HG03432 (cell line): ENCODE measurements at regions not wholly inside any gene's neighbourhood (a gene's known extent, or its start where the extent isn't known, plus 50 kb on each side); places are given as distances from the start of the nearest gene placed in this dataset.
"Not testable (repeated sequence)": the region's sequence is repeated elsewhere in the genome, so short reads cannot be mapped to it uniquely, and the experiment has no call there.

ENCODE experiments used
- ATAC-seq: cut with Tn5 transposase; IDR thresholded peaks from one replicate; pipeline ENCODE4 v1.9.1; 2021; ENCODE audit warnings: mild to moderate bottlenecking, moderate library complexity; ENCODE audit not compliant: unreplicated experiment

- ATAC-seq: no peak
Observed at GRCh38 chr1:60571811-60572210, 498.2 kb upstream of the C1orf87 start.

DNA sequence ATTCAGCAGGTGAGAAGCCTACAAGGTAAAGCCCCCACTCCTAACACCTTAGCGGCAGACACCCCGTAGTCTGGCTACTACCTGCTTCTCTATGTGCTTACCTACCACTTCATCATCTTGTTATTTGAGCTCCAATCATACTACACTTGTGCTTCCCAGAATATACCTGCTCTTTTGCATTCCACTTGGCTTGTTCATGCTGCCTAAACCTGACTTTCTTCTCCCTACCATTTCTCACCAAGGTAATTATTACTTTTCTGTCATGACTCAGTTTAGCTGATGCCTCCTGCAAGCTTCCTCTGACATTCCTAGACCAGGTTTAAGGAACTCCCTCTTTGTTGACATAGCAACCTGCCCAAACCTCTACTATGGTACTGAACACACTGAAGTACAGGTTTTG, 495.6 kb upstream of the C1orf87 start:
- ATAC-seq: no peak

DNA sequence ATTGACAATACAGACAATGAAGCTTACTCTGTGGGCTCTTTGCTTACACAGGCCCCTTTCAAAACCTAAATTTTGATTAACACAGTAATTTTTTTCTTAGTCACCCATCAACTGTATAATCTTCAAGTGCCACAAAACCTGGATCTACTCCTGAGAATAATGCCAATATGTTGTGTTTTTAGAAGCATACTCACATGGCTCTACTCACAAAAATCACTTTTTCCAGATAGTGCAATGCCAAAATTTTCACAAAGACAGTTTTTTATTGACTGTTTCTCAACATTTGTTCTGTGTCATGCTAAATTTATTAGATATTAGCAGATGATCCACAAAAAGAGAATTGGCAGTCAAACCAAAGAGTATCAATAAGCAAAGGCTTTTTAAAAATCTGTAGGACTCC, 493.7 kb upstream of the C1orf87 start:
- ATAC-seq: no peak

- ATAC-seq: no peak
Observed at GRCh38 chr1:60564916-60565750, 491.6 kb upstream of the C1orf87 start.

DNA sequence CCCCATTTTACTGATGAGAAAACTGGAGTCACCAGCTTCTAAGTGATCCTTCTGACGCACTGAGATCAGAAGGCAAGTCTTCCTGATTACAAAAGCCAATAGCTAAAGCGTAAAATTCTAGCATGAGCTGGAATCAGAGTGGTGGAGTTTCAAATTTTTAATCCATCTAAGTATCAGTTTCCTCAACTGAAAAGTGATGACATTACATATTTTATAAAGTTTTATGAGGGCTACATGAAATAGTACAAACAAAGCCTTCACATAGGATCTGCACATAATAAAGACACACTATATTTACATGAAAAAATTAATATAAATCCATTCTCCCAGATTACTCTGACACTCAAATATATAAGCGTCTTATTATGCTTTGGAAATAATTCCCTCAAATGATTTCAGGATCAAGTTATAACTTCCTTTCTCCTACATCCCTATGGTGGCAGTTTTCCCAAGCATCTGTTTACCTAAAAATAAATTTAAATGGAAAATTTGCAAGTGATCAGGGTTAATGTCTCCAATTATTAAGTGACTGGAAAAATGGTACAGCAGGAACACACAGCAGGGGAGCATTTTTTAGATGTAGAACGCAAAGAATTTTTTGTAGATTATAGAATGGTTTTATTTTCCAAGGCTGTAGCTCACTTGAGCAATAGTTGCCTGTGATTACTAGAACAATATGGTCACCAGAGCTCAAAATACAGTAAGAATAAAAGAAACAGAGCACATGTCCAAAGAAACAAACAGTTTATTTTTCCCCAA, 490.4 kb upstream of the C1orf87 start:
- ATAC-seq: no peak

- no peak for ATAC-seq
Observed at GRCh38 chr1:60562740-60563139, 489.2 kb upstream of the C1orf87 start.

GRCh38 chr1:60560701-60561100, 487.1 kb upstream of the C1orf87 start:
- no peak for ATAC-seq

DNA sequence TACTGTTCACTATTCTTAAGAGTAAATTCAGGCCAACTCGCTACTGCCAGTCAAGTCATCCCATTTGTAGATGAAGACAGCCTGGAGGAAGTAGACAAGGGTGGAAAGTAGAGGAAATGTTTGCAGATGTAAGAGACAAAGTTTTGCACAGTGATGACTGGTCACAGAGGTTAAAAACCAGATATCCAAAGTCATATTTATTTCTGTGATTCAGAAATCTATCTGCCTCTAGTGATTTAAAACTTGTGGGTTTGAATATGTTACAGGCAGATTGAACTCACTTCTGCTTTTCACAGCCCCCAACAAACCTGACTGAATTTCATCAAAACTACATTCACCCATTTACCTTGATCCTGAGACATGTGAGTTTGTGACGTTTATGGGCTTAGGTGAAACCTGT, 484.7 kb upstream of the C1orf87 start:
- no peak for ATAC-seq

- ATAC-seq: no peak
Observed at GRCh38 chr1:60553730-60554129, 480.2 kb upstream of the C1orf87 start.

DNA sequence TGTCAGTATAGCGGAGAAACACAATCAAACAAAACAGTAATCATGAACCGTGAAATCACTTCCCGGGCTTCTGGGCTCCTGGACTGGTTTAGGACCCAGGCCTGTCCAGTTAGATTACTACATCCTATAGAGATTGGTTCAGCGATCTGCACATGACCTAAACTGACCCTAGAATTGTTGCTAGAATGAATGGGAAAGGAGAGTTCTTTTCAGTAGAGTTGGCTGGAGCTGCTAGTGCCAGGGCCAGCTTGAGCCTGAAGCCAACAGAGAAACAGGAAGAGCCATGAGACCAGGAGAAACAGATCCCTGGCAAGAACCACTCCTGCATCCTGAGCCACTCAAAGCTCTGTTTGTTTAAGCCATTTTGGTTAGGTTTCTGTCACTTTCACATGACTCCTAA, 474.3 kb upstream of the C1orf87 start:
- no peak for ATAC-seq

DNA sequence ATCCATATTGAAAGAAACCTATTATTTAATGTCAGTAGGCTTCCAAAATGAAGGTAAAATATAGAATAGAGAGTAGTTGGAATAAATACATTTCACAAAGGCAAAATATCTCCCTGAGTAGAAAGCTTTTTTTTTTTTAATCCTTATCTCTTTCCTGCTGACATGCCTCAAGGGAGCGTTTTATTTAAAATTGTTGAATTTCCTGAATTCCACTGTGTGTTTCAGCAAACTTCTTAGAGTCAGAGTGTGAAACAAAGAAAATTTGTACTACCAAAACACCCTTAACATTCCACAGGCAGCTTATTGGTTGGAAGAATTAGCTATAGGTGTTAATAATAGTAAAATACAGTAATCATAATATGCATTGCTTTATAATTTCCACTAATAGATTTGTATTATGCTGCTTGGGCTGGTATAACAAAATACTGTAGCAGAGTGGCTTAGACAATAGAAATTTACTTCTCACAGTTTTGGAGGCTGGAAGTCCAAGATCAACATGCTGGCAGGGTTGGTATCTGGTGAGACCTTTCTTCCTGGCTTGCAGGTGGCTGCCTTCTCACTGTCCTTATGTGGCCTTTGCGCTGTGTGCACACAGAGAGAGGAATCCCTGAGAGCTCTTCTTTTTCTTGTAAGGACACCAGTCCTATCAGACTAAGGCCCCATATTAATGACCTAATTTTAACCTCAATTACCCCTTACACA, 468.4 kb upstream of the C1orf87 start:
- no peak for ATAC-seq

- ATAC-seq: no peak
Observed at GRCh38 chr1:60540141-60540540, 466.6 kb upstream of the C1orf87 start.

DNA sequence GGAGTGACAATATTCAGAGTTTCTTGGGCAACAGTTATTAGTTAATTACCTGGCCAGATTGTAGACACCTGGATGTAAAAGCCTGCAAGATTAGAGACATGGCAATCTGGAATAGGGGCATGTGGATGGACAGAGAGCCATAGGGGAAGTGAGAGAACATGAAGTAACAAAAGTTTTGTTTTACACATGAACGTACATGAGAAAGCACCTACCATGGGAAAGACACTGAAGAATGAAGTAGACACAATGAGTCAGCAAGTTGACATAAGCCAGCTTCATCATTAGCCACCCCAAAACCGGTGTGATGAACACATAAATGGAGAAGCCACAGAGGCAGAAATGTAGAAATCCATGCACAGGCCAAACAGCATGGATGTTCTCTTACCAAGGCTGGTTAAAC, 462.1 kb upstream of the C1orf87 start:
- no peak for ATAC-seq

- no peak for ATAC-seq
Observed at GRCh38 chr1:60527567-60527966, 454.0 kb upstream of the C1orf87 start.

DNA sequence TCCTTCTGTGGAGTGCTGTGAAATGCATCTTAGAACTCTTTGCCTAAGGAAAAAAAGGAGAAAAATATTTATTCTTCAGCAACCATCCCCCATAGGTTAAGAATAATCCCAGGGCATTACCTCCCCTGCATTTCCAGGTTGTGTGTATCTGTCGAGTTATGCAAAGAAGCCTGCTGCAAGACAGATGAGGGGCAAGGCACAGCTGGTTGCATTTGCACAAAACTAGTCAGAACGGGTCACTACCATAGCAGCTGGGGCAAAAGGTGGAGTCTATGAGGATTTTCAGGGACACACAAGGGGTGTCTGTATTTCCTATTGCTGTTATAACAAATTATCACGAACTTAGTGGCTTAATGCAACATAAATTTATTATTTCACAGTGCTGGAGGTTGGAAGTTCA, 443.4 kb upstream of the C1orf87 start:
- ATAC-seq: no peak

DNA sequence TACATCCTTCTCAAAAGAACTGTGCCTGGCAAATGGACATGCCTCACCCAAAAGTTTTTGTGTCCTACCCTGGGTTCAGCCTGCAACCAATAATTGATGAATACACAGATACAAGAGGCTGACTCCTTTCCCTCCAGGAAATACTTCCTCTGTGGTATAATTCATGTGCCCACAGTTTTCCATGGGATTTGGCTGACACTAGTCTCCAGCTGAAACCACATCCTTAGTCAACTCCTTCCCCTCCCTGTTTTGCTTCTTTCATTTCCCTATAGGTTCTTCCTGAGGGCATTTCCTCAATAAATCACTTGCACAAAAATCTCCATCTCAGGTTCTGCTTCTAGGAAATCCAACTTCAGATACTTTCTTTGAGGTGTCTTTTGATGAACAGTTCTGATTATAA, 436.6 kb upstream of the C1orf87 start:
- no peak for ATAC-seq

GRCh38 chr1:60504206-60504840, 430.8 kb upstream of the C1orf87 start:
- no peak for ATAC-seq

- no peak for ATAC-seq
Observed at GRCh38 chr1:60503266-60503925, 429.8 kb upstream of the C1orf87 start.

DNA sequence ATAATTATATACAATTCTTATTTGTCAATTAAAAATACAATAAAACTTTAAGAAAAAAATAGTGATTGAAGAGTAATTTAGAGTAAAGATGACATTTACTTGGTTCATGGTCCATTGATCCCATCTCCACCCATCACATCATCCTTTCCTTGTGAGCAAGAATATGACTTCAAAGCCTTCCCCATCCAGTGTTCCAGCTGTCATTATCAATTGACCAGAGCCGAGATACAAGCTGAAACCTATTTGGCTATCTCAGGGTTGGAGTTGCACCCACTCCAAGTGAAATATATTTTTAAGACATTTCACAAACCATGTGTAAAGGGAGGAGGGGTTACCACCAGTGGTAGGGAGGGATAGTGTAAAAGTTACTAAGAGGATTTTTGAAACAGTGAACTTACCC, 428.9 kb upstream of the C1orf87 start:
- ATAC-seq: no peak

DNA sequence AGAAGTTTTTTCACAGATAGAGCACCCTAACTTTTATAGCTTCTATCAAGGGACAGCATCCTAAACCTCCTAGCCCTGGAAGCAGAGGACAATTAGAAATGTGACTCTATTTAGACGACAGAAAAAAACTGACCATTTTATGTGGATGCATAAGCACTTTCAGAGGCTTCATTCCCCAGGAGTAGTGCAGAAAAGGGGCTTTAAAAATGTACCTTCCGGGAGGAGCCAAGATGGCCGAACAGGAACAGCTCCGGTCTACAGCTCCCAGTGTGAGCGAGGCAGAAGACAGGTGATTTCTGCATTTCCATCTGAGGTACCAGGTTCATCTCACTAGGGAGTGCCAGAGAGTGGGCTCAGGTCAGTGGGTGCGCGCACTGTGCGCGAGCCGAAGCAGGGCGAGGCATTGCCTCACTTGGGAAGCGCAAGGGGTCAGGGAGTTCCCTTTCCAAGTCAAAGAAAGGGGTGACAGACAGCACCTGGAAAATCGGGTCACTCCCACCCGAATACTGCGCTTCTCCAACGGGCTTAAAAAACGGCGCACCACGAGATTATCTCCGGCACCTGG, 416.4 kb upstream of the C1orf87 start:
- ATAC-seq: not testable (repeated sequence)
